IMR-90 (cell line): ENCODE measurements at regions not wholly inside any gene's neighbourhood (a gene's known extent, or its start where the extent isn't known, plus 50 kb on each side); places are given as distances from the start of the nearest gene placed in this dataset.
A peak's percentile ranks its signal among the peaks of the same experiment; 100 is the strongest.

Experiments used
- ATAC-seq: fragments of 200-7000 bp; cut with Tn5 transposase; 2 replicates; pipeline ENCODE4 v1.9.1; 2020; ENCODE audit warnings: low read depth, mild to moderate bottlenecking, moderate library complexity
- BruUV-seq: library from RNA; stranded (reverse); fragments of 400-500 nt; replicated peaks from 2 replicates; lab custom pipeline; 2021; lab: Mats Ljungman, UMichigan
- CTCF ChIA-PET: fragments of 300-600 bp; formaldehyde crosslinking; extraction: SDS; loops from one replicate; lab custom pipeline; 2021; ENCODE audit warnings: antibody characterized with exemption; lab: Yijun Ruan, JAX
- POLR2A ChIA-PET: fragments of 300-600 bp; sonication (Branson Sonifier 250); formaldehyde crosslinking; loops from one replicate; lab custom pipeline; 2022; ENCODE audit warnings: antibody characterized with exemption; ENCODE audit not compliant: unreplicated experiment; lab: Charles Lee
- DNase-seq: peaks from one replicate; pipeline ENCODE4 v3.0.0; 2013
- H2AFZ ChIP-seq: replicated peaks from 2 replicates; pipeline ENCODE3; 2013; ENCODE audit warnings: low read length, mild to moderate bottlenecking; ENCODE audit not compliant: poor library complexity
- H2AK5ac ChIP-seq: 2 replicates; pipeline ENCODE4 v1.6.1; 2013; ENCODE audit warnings: low read depth, low read length, inconsistent platforms
- H2AK9ac ChIP-seq: replicated peaks from 2 replicates; pipeline ENCODE3; 2013; ENCODE audit warnings: mild to moderate bottlenecking, low read depth, low read length, moderate library complexity; ENCODE audit not compliant: poor library complexity
- H2BK120ac ChIP-seq: 2 replicates; pipeline ENCODE4 v1.6.1; 2013; ENCODE audit warnings: low read depth, low read length, inconsistent platforms
- H2BK15ac ChIP-seq: 3 replicates; pipeline ENCODE4 v1.6.1; 2013; ENCODE audit warnings: low read depth, low read length, inconsistent platforms
- H2BK20ac ChIP-seq: 2 replicates; pipeline ENCODE4 v1.6.1; 2013; ENCODE audit warnings: low read depth, mild to moderate bottlenecking, inconsistent platforms, low read length, moderate library complexity
- H2BK5ac ChIP-seq: 2 replicates; pipeline ENCODE4 v1.6.1; 2013; ENCODE audit warnings: mild to moderate bottlenecking, low read depth, low read length, inconsistent platforms; ENCODE audit not compliant: poor library complexity, severe bottlenecking
- H3K14ac ChIP-seq: replicated peaks from 2 replicates; pipeline ENCODE4 v1.6.1; 2013; ENCODE audit warnings: low read depth, low read length, inconsistent platforms
- H3K18ac ChIP-seq: 2 replicates; pipeline ENCODE4 v1.6.1; 2013; ENCODE audit warnings: low read depth, low read length, control low read depth
- H3K23ac ChIP-seq: 2 replicates; pipeline ENCODE4 v1.6.1; 2013; ENCODE audit warnings: low read depth, low read length, inconsistent platforms
- H3K27ac ChIP-seq: 2 replicates; pipeline ENCODE4 v1.5.1; 2013; ENCODE audit warnings: mild to moderate bottlenecking, control low read depth, low read length; ENCODE audit not compliant: insufficient read depth
- H3K27me3 ChIP-seq: 2 replicates; pipeline ENCODE4 v1.6.1; 2013; ENCODE audit warnings: low read length; ENCODE audit not compliant: control insufficient read depth, insufficient read depth
- H3K36me3 ChIP-seq: 2 replicates; pipeline ENCODE4 v1.6.1; 2013; ENCODE audit warnings: low read length, mixed read lengths; ENCODE audit not compliant: control insufficient read depth, insufficient read depth
- H3K4ac ChIP-seq: 2 replicates; pipeline ENCODE4 v1.6.1; 2013; ENCODE audit warnings: low read depth, low read length, inconsistent platforms
- H3K4me1 ChIP-seq: 2 replicates; pipeline ENCODE4 v1.6.1; 2013; ENCODE audit warnings: low read length, mixed read lengths; ENCODE audit not compliant: control insufficient read depth, insufficient read depth
- H3K4me2 ChIP-seq: 2 replicates; pipeline ENCODE4 v1.6.1; 2013; ENCODE audit warnings: low read depth, mild to moderate bottlenecking, control low read depth, low read length, moderate library complexity
- H3K4me3 ChIP-seq: 2 replicates; pipeline ENCODE4 v1.5.1; 2013; ENCODE audit warnings: low read depth, mild to moderate bottlenecking, control low read depth, low read length, moderate library complexity; ENCODE audit not compliant: insufficient read depth
- H3K56ac ChIP-seq: 2 replicates; pipeline ENCODE4 v1.6.1; 2013; ENCODE audit warnings: low read length, inconsistent platforms; ENCODE audit not compliant: insufficient read depth; ENCODE audit errors: extremely low read depth
- H3K79me1 ChIP-seq, 2 experiments: 2 replicates each; pipeline ENCODE4 v1.6.1; 2013; ENCODE audit warnings: low read length in 2 of 2, inconsistent platforms in 1 of 2, low read depth in 1 of 2
- H3K9ac ChIP-seq: 2 replicates; pipeline ENCODE4 v1.6.1; 2013; ENCODE audit warnings: low read depth, low read length, control low read depth
- H3K9me1 ChIP-seq: 2 replicates; pipeline ENCODE4 v1.6.1; 2013; ENCODE audit warnings: low read length, inconsistent platforms; ENCODE audit not compliant: insufficient read depth
- H3K9me3 ChIP-seq: 2 replicates; pipeline ENCODE4 v1.6.1; 2013; ENCODE audit warnings: low read length; ENCODE audit not compliant: control insufficient read depth, insufficient read depth
- H4K20me1 ChIP-seq: 2 replicates; pipeline ENCODE4 v1.6.1; 2013; ENCODE audit warnings: low read length, inconsistent platforms; ENCODE audit not compliant: insufficient read depth
- H4K5ac ChIP-seq: 2 replicates; pipeline ENCODE4 v1.6.1; 2013; ENCODE audit warnings: mild to moderate bottlenecking, low read depth, low read length, control low read depth
- H4K8ac ChIP-seq, 2 experiments: 2 replicates each; pipeline ENCODE4 v1.6.1; 2013; ENCODE audit warnings: low read depth in 2 of 2, low read length in 2 of 2, control low read depth in 1 of 2, inconsistent platforms in 1 of 2
- H4K91ac ChIP-seq: 2 replicates; pipeline ENCODE4 v1.6.1; 2013; ENCODE audit warnings: low read depth, low read length, inconsistent platforms; ENCODE audit not compliant: insufficient read depth
- BHLHE40 ChIP-seq: fragments of 150-350 bp; IDR thresholded peaks from 2 replicates; pipeline ENCODE4 v1.6.1; 2016; ENCODE audit warnings: mild to moderate bottlenecking, low read depth, low read length
- CEBPB ChIP-seq: IDR thresholded peaks from 2 replicates; pipeline ENCODE4 v1.6.1; 2012; ENCODE audit warnings: low read depth, low read length, improper control_type of control experiment
- CHD1 ChIP-seq: IDR thresholded peaks from 2 replicates; pipeline ENCODE4 v1.6.1; 2012; ENCODE audit warnings: low read depth, low read length, improper control_type of control experiment
- CTCF ChIP-seq: conservative IDR thresholded peaks from 2 replicates; pipeline ENCODE4 v1.5.1; 2012; ENCODE audit warnings: mild to moderate bottlenecking, low read depth, low read length, improper control_type of control experiment
- ELK1 ChIP-seq: fragments of 150-350 bp; IDR thresholded peaks from 2 replicates; pipeline ENCODE4 v1.6.1; 2016; ENCODE audit warnings: low read depth, mild to moderate bottlenecking, low read length, moderate library complexity, borderline replicate concordance
- FOS ChIP-seq: fragments of 150-350 bp; IDR thresholded peaks from 2 replicates; pipeline ENCODE4 v1.6.1; 2016; ENCODE audit warnings: low read depth, low read length
- MAFK ChIP-seq: IDR thresholded peaks from 2 replicates; pipeline ENCODE4 v1.6.1; 2012; ENCODE audit warnings: low read depth, low read length, improper control_type of control experiment
- MAZ ChIP-seq: IDR thresholded peaks from 2 replicates; pipeline ENCODE4 v1.6.1; 2012; ENCODE audit warnings: low read depth, mild to moderate bottlenecking, low read length, improper control_type of control experiment, moderate library complexity, borderline replicate concordance
- NFE2L2 ChIP-seq: fragments of 150-350 bp; IDR thresholded peaks from 2 replicates; pipeline ENCODE4 v1.6.1; 2016; ENCODE audit warnings: low read depth, mild to moderate bottlenecking, low read length
- RAD21 ChIP-seq: IDR thresholded peaks from 2 replicates; pipeline ENCODE4 v1.6.1; 2012; ENCODE audit warnings: low read length, improper control_type of control experiment
- RCOR1 ChIP-seq: IDR thresholded peaks from 2 replicates; pipeline ENCODE4 v1.6.1; 2012; ENCODE audit warnings: mild to moderate bottlenecking, low read length, improper control_type of control experiment; ENCODE audit not compliant: insufficient replicate concordance
- RFX5 ChIP-seq: IDR thresholded peaks from 2 replicates; pipeline ENCODE4 v1.8.0; 2012; ENCODE audit warnings: low read depth, mild to moderate bottlenecking, low read length, moderate library complexity
- SMC3 ChIP-seq: fragments of 150-350 bp; IDR thresholded peaks from 2 replicates; pipeline ENCODE4 v1.6.1; 2016; ENCODE audit warnings: low read depth, mild to moderate bottlenecking, antibody characterized with exemption, low read length, moderate library complexity
- USF2 ChIP-seq: fragments of 150-350 bp; IDR thresholded peaks from 2 replicates; pipeline ENCODE4 v1.6.1; 2017; ENCODE audit warnings: mild to moderate bottlenecking, antibody characterized with exemption, low read length, low read depth
- WGBS, 2 experiments: methylation state at CpG; one replicate each; pipeline versions ENCODE4 v1.1.5 to v1.1.7; 2013; ENCODE audit warnings: missing lambda C conversion rate in 2 of 2; ENCODE audit not compliant: insufficient read length in 1 of 2; ENCODE audit errors: extremely low coverage in 2 of 2; 5-methylcytosine and 5-hydroxymethylcytosine counted together
- dilution Hi-C: fragments of 300-500 bp; cut with HindIII; formaldehyde crosslinking; loops from one replicate; pipeline ENCODE4 v1.14.3; 2018; ENCODE audit warnings: low sequenced_read_pairs; ENCODE audit not compliant: unreplicated experiment
- in situ Hi-C: fragments of 300-500 bp; cut with MboI; formaldehyde crosslinking; loops from 3 replicates; pipeline ENCODE4 v1.14.3; 2019; ENCODE audit warnings: low sequenced_read_pairs, inconsistent platforms, mixed read lengths
- intact Hi-C: fragments of 100-400 bp; cut with micrococcal nuclease; formaldehyde crosslinking; loops from 2 replicates; pipeline ENCODE4 v1.10.0; 2022

GRCh38 chr3:173217127-173217526 is 76.1 kb upstream of the SPATA16 start:
- Histone ChIP-seq H3K4me3 (no peak overlapping the region), H3K36me3 (no peaks in the 10 kb centered on the region), H2AK5ac (no peak overlapping the region), H3K27ac (no peak overlapping the region), H4K20me1 (no peaks in the 10 kb centered on the region), H3K56ac (no peak overlapping the region), H2AK9ac (no peak overlapping the region), H3K4me1 (no peaks in the 10 kb centered on the region), H3K9me3 (no peaks in the 10 kb centered on the region), H4K5ac (no peak overlapping the region), H3K9me1 (no peaks in the 10 kb centered on the region), H3K4ac (no peak overlapping the region), H2BK120ac (no peak overlapping the region), H3K27me3 (no peaks in the 10 kb centered on the region), H2BK15ac (no peak overlapping the region), H2BK5ac (no peak overlapping the region), H3K4me2 (no peak overlapping the region), H4K91ac (no peak overlapping the region), H2BK20ac (no peak overlapping the region), H4K8ac (no peak overlapping the region), H2AFZ (no peak overlapping the region), H3K9ac (no peak overlapping the region), H3K79me1 (no peaks in the 10 kb centered on the region), H3K23ac (no peak overlapping the region), H3K14ac (no peak overlapping the region), H3K18ac (no peak overlapping the region)
- WGBS, 2 experiments = no CpG with 5 or more reads among the region's 3 CpGs
- TF ChIP-seq NFE2L2 (no peak), MAFK (no peak), CHD1 (no peak), ELK1 (no peak), CEBPB (no peak), USF2 (no peak), MAZ (no peak), SMC3 (no peak), RCOR1 (no peak), RAD21 (no peak), FOS (no peak), CTCF (no peak), BHLHE40 (no peak), RFX5 (no peak)
- ATAC-seq (no peak), DNase-seq (peak; percentile 18)
- in situ Hi-C loops (no loop called here), intact Hi-C loops (no loop called here), dilution Hi-C loops (no loop called here)
- CTCF ChIA-PET = no interaction called here
- no TSS peak for BruUV-seq
- POLR2A ChIA-PET = no interaction called here
